Right ventricle myocardium inferior (tissue), 1 donor: ENCODE measurements at regions not wholly inside any gene's neighbourhood (a gene's known extent, or its start where the extent isn't known, plus 50 kb on each side); places are given as distances from the start of the nearest gene placed in this dataset.
"Not testable (repeated sequence)": the region's sequence is repeated elsewhere in the genome, so short reads cannot be mapped to it uniquely, and the experiment has no call there.

Experiments
- ATAC-seq: fragments of 200-7000 bp; cut with Tn5 transposase; one replicate; pipeline ENCODE4 v1.9.1; 2020; ENCODE audit warnings: mild to moderate bottlenecking, moderate library complexity
- DNase-seq: peaks from one replicate; pipeline ENCODE4 v3.0.0; 2021; ENCODE audit errors: missing footprints
- intact Hi-C: fragments of 100-400 bp; cut with DNase I; formaldehyde crosslinking; loops from one replicate; pipeline ENCODE4 v1.11.0; 2022
- donor health status: DM: no; HTN: yes; CAD: no; lungs with severe emphysema.

- intact Hi-C loops, result no loop called here
- ATAC-seq, result no peak
- no peak for DNase-seq
Measured at GRCh38 chr4:53711926-53712325, 120.6 kb upstream of the LNX1 start.

- ATAC-seq, result no peak
- intact Hi-C loops, result loop anchor here (5.0 kb wide), 3 partner anchors 57 to 508 kb away; no protein-coding TSS in a partner anchor
- no peak for DNase-seq
Measured at GRCh38 chr4:53709693-53710092, 118.4 kb upstream of the LNX1 start.

- ATAC-seq, result no peak
- DNase-seq, result no peak
- intact Hi-C loops, result loop anchor here (5.0 kb wide), 3 partner anchors 55 to 510 kb away; no protein-coding TSS in a partner anchor
Measured at GRCh38 chr4:53707491-53707890, 116.2 kb upstream of the LNX1 start.

DNA sequence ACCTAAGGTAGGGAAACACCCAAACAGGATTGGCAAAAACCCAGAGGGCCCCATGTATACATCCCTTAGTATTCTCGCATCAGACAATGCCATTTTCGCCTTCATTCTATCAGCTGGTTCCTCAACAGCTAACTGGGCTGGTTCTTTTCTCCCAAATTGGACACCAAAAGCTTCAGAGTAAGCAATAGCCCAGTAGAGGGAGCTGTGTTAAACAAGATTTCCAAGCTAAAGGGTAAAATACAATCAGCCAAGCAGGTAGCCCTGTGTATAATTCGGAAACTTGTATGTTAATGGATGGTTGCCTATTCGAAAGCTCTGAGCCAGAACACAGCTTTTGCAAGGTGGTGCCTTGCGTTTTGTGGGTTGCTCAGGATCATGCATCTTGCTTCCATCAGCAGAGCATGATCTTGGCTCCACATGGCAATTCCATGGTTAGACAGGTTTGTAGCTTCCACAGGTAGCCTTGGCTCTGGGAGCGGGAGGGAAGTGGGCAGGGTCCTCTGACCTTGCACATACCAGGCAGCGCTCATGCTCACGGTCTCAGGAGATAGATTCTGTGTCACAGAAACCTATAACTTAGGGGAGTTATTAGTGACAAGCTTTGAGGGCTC lies 115.2 kb upstream of the LNX1 start:
- ATAC-seq (no peak), DNase-seq (no peak)
- intact Hi-C loops, result loop anchor here (5.0 kb wide), 3 partner anchors 54 to 511 kb away; no protein-coding TSS in a partner anchor

- ATAC-seq (no peak), DNase-seq (no peak)
- intact Hi-C loops, result loop anchor here (5.0 kb wide), 3 partner anchors 54 to 511 kb away; no protein-coding TSS in a partner anchor
Measured at GRCh38 chr4:53705972-53706371, 114.7 kb upstream of the LNX1 start.

DNA sequence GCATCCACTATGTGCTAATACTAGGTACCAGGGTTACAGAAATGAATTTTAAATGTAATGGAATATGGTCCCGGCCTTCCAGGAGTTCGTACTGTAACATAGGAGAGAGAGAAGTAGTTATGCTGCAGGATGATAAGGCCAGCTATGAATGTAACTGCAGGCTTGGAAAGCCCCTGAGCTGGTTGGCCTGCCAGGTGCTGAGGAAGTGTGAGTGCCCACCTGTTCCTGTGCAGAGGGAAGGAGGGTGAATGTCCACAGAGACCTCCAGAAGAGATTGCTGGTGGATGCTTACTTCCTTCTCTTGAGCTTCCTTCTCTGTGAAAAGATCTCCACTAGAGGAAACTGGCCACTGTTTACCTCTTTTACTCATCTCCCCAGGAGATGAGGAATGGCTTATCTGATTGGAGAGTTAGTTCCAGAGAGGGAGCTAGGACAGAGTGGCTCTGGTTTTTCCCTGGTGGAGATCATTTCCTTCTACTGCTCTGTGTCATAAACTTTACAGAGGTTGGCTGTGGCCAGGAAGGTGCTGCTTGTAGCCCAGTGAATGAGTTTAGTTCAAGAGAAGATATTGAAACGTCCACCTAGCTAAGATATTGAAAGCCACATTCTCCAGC lies 114.0 kb upstream of the LNX1 start:
- DNase-seq, result no peak
- no peak for ATAC-seq
- intact Hi-C loops, result loop anchor here (5.0 kb wide), 3 partner anchors 53 to 512 kb away; no protein-coding TSS in a partner anchor

DNA sequence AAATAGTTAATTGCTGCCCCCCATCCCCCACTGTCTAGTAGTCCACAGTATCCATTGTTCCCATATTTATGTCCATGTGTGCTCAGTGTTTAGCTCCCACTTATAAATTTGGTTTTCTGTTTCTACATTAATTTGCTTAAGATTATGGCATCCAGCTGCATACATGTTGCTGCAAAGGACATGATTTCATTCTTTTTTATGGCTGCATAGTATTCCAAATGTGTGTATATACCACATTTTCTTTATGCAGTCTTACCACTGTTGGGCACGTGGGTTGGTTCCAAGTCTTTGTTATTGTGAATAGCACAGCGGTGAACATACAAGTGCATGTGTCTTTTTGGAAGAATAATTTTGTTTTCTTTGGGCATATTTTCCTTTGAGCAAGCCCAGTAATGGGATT lies 113.0 kb upstream of the LNX1 start:
- DNase-seq, result no peak
- intact Hi-C loops, result no loop called here
- ATAC-seq, result no peak

DNA sequence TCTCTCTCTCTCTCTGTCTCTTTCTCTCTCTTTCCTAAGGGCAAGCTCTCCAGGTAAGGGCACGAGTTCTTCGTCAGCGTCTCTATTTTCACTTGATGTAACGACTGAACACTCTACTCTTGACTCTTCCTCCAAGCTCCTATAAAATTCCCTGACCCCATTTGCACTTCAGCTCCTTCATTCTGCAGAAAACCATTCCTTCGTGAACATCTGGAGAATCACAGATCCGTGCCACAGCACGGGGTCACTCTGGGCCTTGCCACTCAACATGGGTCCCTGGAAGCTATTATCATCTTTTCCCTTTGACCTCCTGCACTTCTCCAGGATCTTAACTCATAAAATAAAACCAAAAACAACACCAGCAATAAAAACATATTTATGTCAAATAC lies 112.0 kb upstream of the LNX1 start:
- intact Hi-C loops, result loop anchor here (2.0 kb wide), 2 partner anchors 166 to 212 kb away; no protein-coding TSS in a partner anchor
- DNase-seq (no peak), ATAC-seq (no peak)

DNA sequence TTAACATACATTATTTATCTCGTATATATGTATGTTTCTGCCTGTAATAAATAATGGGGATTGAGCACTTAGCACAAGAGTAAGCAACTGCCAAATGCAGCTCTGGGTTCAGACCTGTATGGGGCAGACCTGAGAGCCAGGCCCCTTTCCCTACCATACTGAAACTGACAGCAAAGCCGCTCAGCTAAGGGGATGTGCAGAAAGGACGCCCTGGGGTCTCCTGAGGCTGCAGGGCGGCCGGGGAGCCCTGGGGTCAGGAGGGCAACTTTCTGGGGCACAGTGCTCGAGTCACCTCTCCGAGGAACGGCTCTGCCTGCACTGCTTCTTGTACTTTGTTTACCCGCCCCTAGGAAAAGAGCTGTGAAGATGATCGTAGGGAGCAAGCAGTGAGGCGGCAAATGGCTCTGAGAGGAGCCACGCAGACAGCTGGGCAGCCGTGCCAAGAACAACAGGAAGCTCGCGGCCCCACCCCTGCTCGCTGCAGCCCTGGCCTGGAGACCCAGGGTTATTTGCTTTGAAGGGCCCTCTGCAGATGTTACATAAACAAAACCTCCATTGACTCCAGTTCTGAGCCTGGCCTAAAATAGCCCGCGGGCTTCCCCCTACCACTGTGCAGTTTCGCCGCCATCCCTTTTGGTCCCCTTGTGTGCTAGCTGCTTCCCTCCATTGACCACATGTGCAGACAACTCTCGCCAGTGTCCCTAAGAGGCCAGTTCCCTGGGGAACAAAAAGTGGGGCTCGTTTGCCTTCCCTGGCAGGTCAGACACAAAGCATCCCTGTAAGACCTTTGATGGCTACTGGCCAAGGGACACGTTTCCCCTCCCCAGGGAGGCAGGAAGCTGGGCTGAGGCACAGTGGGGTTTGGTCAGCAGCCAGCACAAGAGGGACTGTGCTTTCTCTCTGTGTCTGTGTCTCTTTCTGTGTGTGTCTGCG lies 111.3 kb upstream of the LNX1 start:
- ATAC-seq (peak; percentile 96), DNase-seq (peak; percentile 88)
- intact Hi-C loops, result loop anchor here (2.0 kb wide), 2 partner anchors 166 to 212 kb away; no protein-coding TSS in a partner anchor

- ATAC-seq, intact Hi-C loops, DNase-seq: not testable (repeated sequence)
Measured at GRCh38 chr4:53701260-53701659, 110.0 kb upstream of the LNX1 start.

GRCh38 chr4:53699310-53699709 lies 108.0 kb upstream of the LNX1 start:
- DNase-seq, ATAC-seq, intact Hi-C loops: not testable (repeated sequence)

GRCh38 chr4:53697016-53697685 lies 105.9 kb upstream of the LNX1 start:
- ATAC-seq, result no peak
- intact Hi-C loops, result no loop called here
- no peak for DNase-seq

DNA sequence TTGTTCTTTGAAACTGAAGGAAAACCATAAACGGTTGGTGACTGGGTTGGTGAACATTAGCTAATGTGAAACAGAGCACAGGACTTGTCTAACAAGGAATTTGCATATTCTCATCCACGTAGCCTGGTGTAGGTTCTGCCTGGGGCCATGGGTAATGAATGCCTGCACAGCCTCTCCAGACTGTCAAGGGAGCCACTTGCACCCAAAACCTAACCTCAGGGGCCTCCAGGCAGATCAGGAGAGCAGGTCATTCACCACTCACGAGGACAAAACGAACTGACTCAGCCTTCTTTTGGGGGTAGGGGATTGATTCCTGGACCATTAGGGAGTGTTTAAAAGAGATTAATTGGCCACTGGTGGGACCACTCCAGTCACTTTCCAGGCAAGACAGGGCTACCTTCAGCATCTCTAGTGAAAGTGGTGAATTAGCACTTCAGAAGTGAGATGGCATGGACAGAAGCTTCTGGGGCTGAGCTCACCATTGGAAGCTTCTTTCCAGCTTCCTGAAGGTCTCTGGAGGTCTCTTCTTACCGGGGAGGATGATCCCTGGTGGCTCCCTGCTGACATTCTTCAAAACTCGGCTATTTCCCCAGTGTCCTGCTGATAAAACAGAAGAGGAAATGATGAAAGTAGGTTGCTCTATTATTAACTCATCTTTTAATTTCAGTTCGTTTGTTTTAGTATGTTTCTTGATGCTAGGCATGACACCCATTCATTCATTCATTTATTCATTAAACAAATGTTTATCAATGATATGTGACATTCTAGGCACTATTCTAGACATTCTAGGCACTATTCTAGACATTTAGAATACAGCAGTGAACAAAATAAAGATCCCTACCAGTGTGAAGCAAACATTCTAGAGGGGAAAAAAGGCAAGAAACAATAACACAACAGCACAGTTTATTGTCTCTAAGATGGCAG lies 104.5 kb upstream of the LNX1 start:
- intact Hi-C loops, result no loop called here

DNA sequence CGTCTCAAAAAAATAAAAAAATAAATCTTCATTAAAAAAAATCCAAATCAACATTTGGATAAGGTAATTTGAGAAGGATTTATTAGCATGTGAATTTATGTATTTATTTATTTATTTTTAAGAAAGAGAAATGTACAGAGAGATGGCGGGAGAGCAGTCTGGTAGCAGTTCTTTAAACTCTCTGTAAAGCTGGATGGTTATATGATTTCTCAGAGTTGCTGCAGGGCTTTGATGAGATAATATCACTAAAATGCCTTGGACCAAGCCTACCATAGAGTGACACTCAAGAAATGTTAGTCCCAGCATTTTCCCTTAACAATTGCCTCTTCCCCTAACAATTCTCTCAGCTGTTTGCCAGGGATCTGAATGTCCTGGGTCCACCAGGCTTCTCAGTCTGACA lies 103.4 kb upstream of the LNX1 start:
- DNase-seq, result no peak
- no peak for ATAC-seq
- intact Hi-C loops, result no loop called here

More for the DNA sequence above, 104.5 kb upstream of the LNX1 start:
- no peak for ATAC-seq
- DNase-seq, result no peak

GRCh38 chr4:53693909-53694308 lies 102.6 kb upstream of the LNX1 start:
- no peak for DNase-seq
- no peak for ATAC-seq
- intact Hi-C loops, result no loop called here

DNA sequence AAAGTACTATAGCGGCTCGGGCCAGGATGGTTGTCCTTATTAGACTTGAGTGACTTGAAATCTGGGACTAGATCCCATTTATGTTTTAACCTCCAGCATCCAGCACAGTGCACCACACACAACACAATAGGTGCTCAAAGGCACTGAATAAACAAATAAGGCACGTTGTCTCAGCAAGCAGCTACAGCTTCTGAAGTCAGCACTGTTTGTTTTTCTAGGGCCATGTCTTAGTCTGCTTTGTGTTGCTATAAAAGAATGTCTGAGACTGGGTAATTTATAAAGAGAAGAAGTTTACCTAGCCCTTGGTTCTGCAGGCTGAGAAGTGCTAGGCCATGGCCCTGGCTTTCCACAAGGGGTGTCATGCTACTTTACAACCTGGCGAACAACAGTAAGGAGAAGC lies 102.1 kb upstream of the LNX1 start:
- ATAC-seq, result no peak
- DNase-seq, result no peak
- intact Hi-C loops, result no loop called here

- ATAC-seq (peak; percentile 20), DNase-seq (no peak)
- intact Hi-C loops, result no loop called here
Measured at GRCh38 chr4:53688186-53688790, 97.0 kb upstream of the LNX1 start.
